Keratinocyte (primary cell): ENCODE measurements at regions not wholly inside any gene's neighbourhood (a gene's known extent, or its start where the extent isn't known, plus 50 kb on each side); places are given as distances from the start of the nearest gene placed in this dataset.

Experiments used
- DNase-seq: peaks from one replicate; pipeline ENCODE4 v3.0.0-alpha.2; 2011; ENCODE audit warnings: low read depth, missing footprints, low spot score
- FAIRE-seq: peaks from 2 replicates; lab custom pipeline; 2011; peaks lifted over from hg19 to GRCh38; lab: Jason Lieb, UNC
- H2AFZ ChIP-seq: 2 replicates; pipeline ENCODE4 v1.6.0; 2012; ENCODE audit warnings: low read length, control low read depth, inconsistent platforms; ENCODE audit not compliant: control insufficient read depth
- H3K27ac ChIP-seq: 2 replicates; pipeline ENCODE4 v1.5.1; 2011; ENCODE audit warnings: low read length; ENCODE audit not compliant: control insufficient read depth, insufficient read depth
- H3K27me3 ChIP-seq: 3 replicates; pipeline ENCODE4 v1.6.0; 2011; ENCODE audit warnings: low read length; ENCODE audit not compliant: control insufficient read depth, insufficient read depth; ENCODE audit errors: extremely low read depth
- H3K36me3 ChIP-seq, 2 experiments: 2 replicates in 1 of 2; 3 replicates in 1 of 2; pipeline ENCODE4 v1.5.1; 2011; ENCODE audit warnings: low read length in 2 of 2, mild to moderate bottlenecking in 1 of 2; ENCODE audit not compliant: control insufficient read depth in 2 of 2, insufficient read depth in 2 of 2; ENCODE audit errors: extremely low read depth in 1 of 2
- H3K4me1 ChIP-seq: 3 replicates; pipeline ENCODE4 v1.5.1; 2011; ENCODE audit warnings: low read length; ENCODE audit not compliant: control insufficient read depth, insufficient read depth; ENCODE audit errors: extremely low read depth
- H3K4me2 ChIP-seq: 3 replicates; pipeline ENCODE4 v1.6.0; 2011; ENCODE audit warnings: low read depth, low read length; ENCODE audit not compliant: control insufficient read depth, insufficient read depth; ENCODE audit errors: extremely low read depth
- H3K4me3 ChIP-seq, 3 experiments: fragments of 200-600 bp in 1 of 3; sonication (generic) in 1 of 3; 2 replicates in 2 of 3; 3 replicates in 1 of 3; pipeline ENCODE4 v1.5.1; 2011 to 2016; ENCODE audit warnings: low read length in 3 of 3, mild to moderate bottlenecking in 3 of 3, control low read depth in 2 of 3, inconsistent platforms in 1 of 3, low read depth in 1 of 3, mixed read lengths in 1 of 3, mixed run types in 1 of 3, moderate library complexity in 1 of 3; ENCODE audit not compliant: control insufficient read depth in 2 of 3, insufficient read depth in 2 of 3; ENCODE audit errors: extremely low read depth in 1 of 3
- H3K79me2 ChIP-seq: 2 replicates; pipeline ENCODE4 v1.6.0; 2012; ENCODE audit warnings: low read length; ENCODE audit not compliant: control insufficient read depth, insufficient read depth
- H3K9ac ChIP-seq: 3 replicates; pipeline ENCODE4 v1.6.0; 2011; ENCODE audit warnings: low read length; ENCODE audit not compliant: control insufficient read depth, insufficient read depth; ENCODE audit errors: extremely low read depth
- H3K9me1 ChIP-seq: 3 replicates; pipeline ENCODE4 v1.6.0; 2011; ENCODE audit warnings: low read length; ENCODE audit not compliant: control insufficient read depth, insufficient read depth; ENCODE audit errors: extremely low read depth
- H3K9me3 ChIP-seq: 2 replicates; pipeline ENCODE4 v1.5.1; 2012; ENCODE audit warnings: low read depth, low read length; ENCODE audit not compliant: control insufficient read depth
- H4K20me1 ChIP-seq: 3 replicates; pipeline ENCODE4 v1.6.0; 2011; ENCODE audit warnings: low read length; ENCODE audit not compliant: control insufficient read depth, insufficient read depth; ENCODE audit errors: extremely low read depth
- CTCF ChIP-seq, 3 experiments: IDR thresholded peaks in 1 of 3; conservative IDR thresholded peaks in 1 of 3; optimal IDR thresholded peaks in 1 of 3; 2 replicates in 2 of 3; 3 replicates in 1 of 3; pipeline versions ENCODE3 to v1.5.1; 2011; ENCODE audit warnings: low read length in 3 of 3, mild to moderate bottlenecking in 3 of 3, moderate library complexity in 2 of 3, control low read depth in 1 of 3, inconsistent platforms in 1 of 3; ENCODE audit not compliant: insufficient read depth in 2 of 3; ENCODE audit errors: extremely low read depth in 1 of 3
- EZH2 ChIP-seq: IDR thresholded peaks from one replicate; pipeline ENCODE4 v1.6.1; 2012; ENCODE audit warnings: inconsistent platforms, mild to moderate bottlenecking, low read length, moderate library complexity
- dilution Hi-C: fragments of 300-500 bp; cut with MboI; formaldehyde crosslinking; loops from one replicate; pipeline ENCODE4 v1.7.0; 2020; ENCODE audit warnings: low sequenced_read_pairs; ENCODE audit not compliant: extremely low pct_ligation_motif_present

GRCh38 chr4:152255437-152255836 is 280.5 kb downstream of the FBXW7 start:
- no peaks in the 10 kb centered on the region for H3K9me1 ChIP-seq
- H3K9ac ChIP-seq: no peak overlapping the region
- peaks cover 44% of the 10 kb centered on the region for H3K4me1 ChIP-seq
- no peaks in the 10 kb centered on the region for H4K20me1 ChIP-seq
- H3K4me2 ChIP-seq: peak overlapping the region; percentile 18
- H2AFZ ChIP-seq: peak overlapping the region; percentile 45
- peak overlapping the region; percentile 38 for H3K27ac ChIP-seq
- H3K4me3 ChIP-seq: no peak overlapping the region
- no peaks in the 10 kb centered on the region for H3K36me3 ChIP-seq
- dilution Hi-C loops: no loop called here
- no peak for TF ChIP-seq EZH2
- no peak for TF ChIP-seq CTCF (optimal IDR thresholded peaks at IDR 0.05 in 1 of 3, IDR thresholded peaks at IDR 0.05 in 1 of 3, conservative IDR thresholded peaks at IDR 0.05 in 1 of 3; ENCODE audit: extremely low read depth in 1 of 3, insufficient read depth in 2 of 3, low read length in 3 of 3)
- no peaks in the 10 kb centered on the region for H3K79me2 ChIP-seq
- no peaks in the 10 kb centered on the region for H3K9me3 ChIP-seq
- no peaks in the 10 kb centered on the region for H3K27me3 ChIP-seq
- FAIRE-seq: peak; percentile 49
- DNase-seq: no peak

GRCh38 chr4:152248347-152248746 is 287.5 kb downstream of the FBXW7 start:
- no peaks in the 10 kb centered on the region for H3K36me3 ChIP-seq
- no peaks in the 10 kb centered on the region for H3K27me3 ChIP-seq
- H4K20me1 ChIP-seq: no peaks in the 10 kb centered on the region
- dilution Hi-C loops: no loop called here
- no peaks in the 10 kb centered on the region for H3K79me2 ChIP-seq
- no peak overlapping the region for H3K4me2 ChIP-seq
- H3K4me3 ChIP-seq: no peak overlapping the region
- no peak overlapping the region for H2AFZ ChIP-seq
- H3K9ac ChIP-seq: no peak overlapping the region
- H3K27ac ChIP-seq: no peak overlapping the region
- FAIRE-seq: no peak
- H3K4me1 ChIP-seq: peaks cover 12% of the 10 kb centered on the region
- H3K9me3 ChIP-seq: no peaks in the 10 kb centered on the region
- no peak for DNase-seq
- no peaks in the 10 kb centered on the region for H3K9me1 ChIP-seq
- no peak for TF ChIP-seq EZH2
- no peak for TF ChIP-seq CTCF (optimal IDR thresholded peaks at IDR 0.05 in 1 of 3, IDR thresholded peaks at IDR 0.05 in 1 of 3, conservative IDR thresholded peaks at IDR 0.05 in 1 of 3; ENCODE audit: extremely low read depth in 1 of 3, insufficient read depth in 2 of 3, low read length in 3 of 3)
